HFFc6 (cell line): ENCODE measurements at regions not wholly inside any gene's neighbourhood (a gene's known extent, or its start where the extent isn't known, plus 50 kb on each side); places are given as distances from the start of the nearest gene placed in this dataset.
A peak's percentile ranks its signal among the peaks of the same experiment; 100 is the strongest.

Experiments used
- DNase-seq: peaks from one replicate; pipeline ENCODE4 v3.0.0-alpha.2; 2018
- H3K27ac Mint-ChIP-seq: 2 replicates; pipeline ENCODE4 v1.8.0; 2020; ENCODE audit warnings: mild to moderate bottlenecking, mixed read lengths
- H3K27me3 Mint-ChIP-seq: 2 replicates; pipeline ENCODE4 v1.8.0; 2021; ENCODE audit warnings: mild to moderate bottlenecking, moderate library complexity, mixed read lengths; ENCODE audit not compliant: insufficient read depth
- H3K36me3 Mint-ChIP-seq: 2 replicates; pipeline ENCODE4 v1.8.0; 2021; ENCODE audit warnings: low read depth, mixed read lengths
- H3K4me1 Mint-ChIP-seq: 2 replicates; pipeline ENCODE4 v1.8.0; 2020; ENCODE audit warnings: low read depth, mixed read lengths
- H3K4me3 Mint-ChIP-seq: 2 replicates; pipeline ENCODE4 v1.8.0; 2020; ENCODE audit warnings: mild to moderate bottlenecking, moderate library complexity, mixed read lengths
- H3K9me3 Mint-ChIP-seq: 2 replicates; pipeline ENCODE4 v1.8.0; 2020; ENCODE audit warnings: mild to moderate bottlenecking, mixed read lengths
- CTCF ChIP-seq: fragments of 200-600 bp; sonication (generic); IDR thresholded peaks from 2 replicates; pipeline ENCODE4 v1.5.0; 2021; ENCODE audit warnings: antibody characterized with exemption, mild to moderate bottlenecking

- Mint-ChIP-seq H3K27me3 (peaks cover 19% of the 10 kb centered on the region; the same call in 1 of the 2 replicates), H3K4me3 (no peak overlapping the region), H3K4me1 (peaks cover 30% of the 10 kb centered on the region), H3K9me3 (peaks cover 10% of the 10 kb centered on the region), H3K36me3 (peaks cover 9% of the 10 kb centered on the region), H3K27ac (no peak overlapping the region)
- no peak for TF ChIP-seq CTCF
- DNase-seq: no peak
Measured at GRCh38 chr5:53191548-53192165, 82.1 kb upstream of the MOCS2 start.

GRCh38 chr5:53194086-53194485, 84.5 kb upstream of the MOCS2 start:
- peak; percentile 6 for DNase-seq
- Mint-ChIP-seq H3K27ac (no peak overlapping the region; the same call in 1 of the 2 replicates), H3K4me3 (peak overlapping the region; percentile 65), H3K36me3 (peaks cover 6% of the 10 kb centered on the region), H3K4me1 (peaks cover 30% of the 10 kb centered on the region), H3K9me3 (peaks cover 10% of the 10 kb centered on the region), H3K27me3 (peaks cover 19% of the 10 kb centered on the region; the same call in 1 of the 2 replicates)
- TF ChIP-seq CTCF: no peak

- H3K4me3 Mint-ChIP-seq: no peak overlapping the region
- no peak overlapping the region for H3K27ac Mint-ChIP-seq
- no peaks in the 10 kb centered on the region for H3K9me3 Mint-ChIP-seq
- no peaks in the 10 kb centered on the region for H3K36me3 Mint-ChIP-seq
- peaks cover 6% of the 10 kb centered on the region; the same call in 1 of the 2 replicates for H3K27me3 Mint-ChIP-seq
- no peak for DNase-seq
- TF ChIP-seq CTCF: no peak
- H3K4me1 Mint-ChIP-seq: peaks cover 2% of the 10 kb centered on the region
Measured at GRCh38 chr5:53199882-53200281, 90.3 kb upstream of the MOCS2 start.

GRCh38 chr5:53200306-53200705, 90.7 kb upstream of the MOCS2 start:
- H3K9me3 Mint-ChIP-seq: no peaks in the 10 kb centered on the region
- H3K27me3 Mint-ChIP-seq: peaks cover 6% of the 10 kb centered on the region; the same call in 1 of the 2 replicates
- no peak for DNase-seq
- no peak overlapping the region for H3K4me3 Mint-ChIP-seq
- H3K4me1 Mint-ChIP-seq: no peaks in the 10 kb centered on the region
- TF ChIP-seq CTCF: no peak
- H3K36me3 Mint-ChIP-seq: no peaks in the 10 kb centered on the region
- no peak overlapping the region for H3K27ac Mint-ChIP-seq

- H3K27ac Mint-ChIP-seq: no peak overlapping the region
- H3K4me1 Mint-ChIP-seq: no peaks in the 10 kb centered on the region
- DNase-seq: no peak
- H3K4me3 Mint-ChIP-seq: no peak overlapping the region
- peak; percentile 53; the same call in 1 of the 2 replicates for TF ChIP-seq CTCF
- peaks cover 2% of the 10 kb centered on the region for H3K27me3 Mint-ChIP-seq
- H3K9me3 Mint-ChIP-seq: no peaks in the 10 kb centered on the region
- no peaks in the 10 kb centered on the region for H3K36me3 Mint-ChIP-seq
Measured at GRCh38 chr5:53201746-53202145, 92.2 kb upstream of the MOCS2 start.
